Fibroblast of skin of right biceps (primary cell): ENCODE measurements at regions not wholly inside any gene's neighbourhood (a gene's known extent, or its start where the extent isn't known, plus 50 kb on each side); places are given as distances from the start of the nearest gene placed in this dataset.

ENCODE experiments used
- DNase-seq: peaks from one replicate; pipeline ENCODE4 v3.0.0-alpha.2; 2013

DNA sequence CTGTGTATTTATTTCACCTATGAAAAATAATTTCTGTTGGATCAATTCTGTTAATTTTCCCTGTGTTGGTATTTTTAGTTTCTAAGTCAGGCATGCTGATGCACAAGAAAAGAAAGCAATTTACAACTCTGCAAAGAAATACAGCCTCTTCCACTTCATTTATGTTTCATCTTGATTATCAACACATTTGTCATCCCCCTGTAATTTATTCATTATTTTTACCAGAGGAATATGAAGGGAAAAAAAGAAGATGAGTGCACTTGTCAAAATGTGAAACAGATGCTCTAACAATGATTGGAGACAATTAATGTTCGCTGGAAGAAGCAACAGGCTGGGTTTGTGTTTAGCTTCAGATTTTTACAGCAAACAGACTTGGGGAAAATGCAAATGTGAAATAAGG is 958.5 kb upstream of the SEL1L start:
- DNase-seq = no peak

- no peak for DNase-seq
Observed at GRCh38 chr14:82500222-82500621, 966.6 kb upstream of the SEL1L start.

- DNase-seq = no peak
Observed at GRCh38 chr14:82501554-82501953, 967.9 kb upstream of the SEL1L start.

- DNase-seq = no peak
Observed at GRCh38 chr14:82502043-82502442, 968.4 kb upstream of the SEL1L start.

- DNase-seq = no peak
Observed at GRCh38 chr14:82504894-82505293, 971.2 kb upstream of the SEL1L start.

DNA sequence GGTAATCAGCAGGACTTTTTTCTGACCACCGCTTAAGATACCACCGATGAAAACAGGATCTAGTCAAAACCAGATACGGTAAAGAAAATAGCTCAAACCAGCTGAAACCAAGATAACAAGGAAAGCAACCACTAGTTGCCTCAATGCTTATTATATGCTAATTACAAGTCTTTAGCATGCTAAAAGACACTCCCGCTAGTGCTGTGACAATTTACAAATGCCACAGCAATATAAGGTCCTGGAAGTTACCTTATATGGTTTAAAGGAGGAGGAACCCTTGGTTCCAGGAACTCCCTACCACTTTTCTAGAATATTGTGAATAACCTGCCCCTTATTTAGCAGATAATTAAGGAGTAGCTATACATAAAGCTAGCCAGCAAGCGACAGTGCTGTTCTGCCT is 976.4 kb upstream of the SEL1L start:
- DNase-seq = no peak

GRCh38 chr14:82511399-82511798 is 977.7 kb upstream of the SEL1L start:
- no peak for DNase-seq

GRCh38 chr14:82520765-82521164 is 987.1 kb upstream of the SEL1L start:
- no peak for DNase-seq

DNA sequence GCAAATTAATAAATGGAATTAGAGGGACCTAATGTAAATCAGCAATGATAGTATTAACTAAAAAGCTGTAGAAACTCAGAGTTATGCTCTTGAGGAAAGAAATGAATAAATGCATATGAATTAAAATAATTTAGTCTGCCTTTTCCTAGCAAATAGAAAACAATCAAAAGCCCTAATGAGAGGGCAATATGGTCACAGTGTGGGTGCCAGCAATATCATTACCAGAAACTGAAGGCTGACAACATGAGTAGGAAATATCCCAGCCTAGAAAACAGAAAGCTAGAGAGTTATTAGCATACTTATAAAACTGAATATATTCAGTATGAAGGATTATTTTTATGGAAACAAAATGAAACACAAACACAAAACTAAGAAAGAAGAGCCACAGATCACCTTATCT is 987.5 kb upstream of the SEL1L start:
- no peak for DNase-seq

DNA sequence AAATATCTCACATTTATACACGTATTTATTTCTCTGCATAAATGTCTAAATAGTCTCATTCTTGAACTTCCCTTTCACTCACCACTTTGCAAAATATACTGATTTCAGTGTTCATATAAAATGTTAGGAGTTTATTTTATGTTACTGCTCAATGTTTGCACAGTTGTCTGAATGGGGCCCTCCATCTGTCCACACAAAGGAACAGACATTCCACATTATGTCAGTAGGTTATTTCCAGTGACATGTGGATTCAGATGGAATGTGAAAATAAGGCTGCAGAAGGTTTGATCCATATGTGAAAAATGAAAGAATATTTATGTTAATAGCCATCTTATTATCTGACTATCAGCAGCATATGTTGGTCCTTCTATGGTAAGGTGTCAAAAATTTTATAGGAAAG is 994.4 kb upstream of the SEL1L start:
- no peak for DNase-seq

- no peak for DNase-seq
Observed at GRCh38 chr14:82533351-82533750, 999.7 kb upstream of the SEL1L start.

DNA sequence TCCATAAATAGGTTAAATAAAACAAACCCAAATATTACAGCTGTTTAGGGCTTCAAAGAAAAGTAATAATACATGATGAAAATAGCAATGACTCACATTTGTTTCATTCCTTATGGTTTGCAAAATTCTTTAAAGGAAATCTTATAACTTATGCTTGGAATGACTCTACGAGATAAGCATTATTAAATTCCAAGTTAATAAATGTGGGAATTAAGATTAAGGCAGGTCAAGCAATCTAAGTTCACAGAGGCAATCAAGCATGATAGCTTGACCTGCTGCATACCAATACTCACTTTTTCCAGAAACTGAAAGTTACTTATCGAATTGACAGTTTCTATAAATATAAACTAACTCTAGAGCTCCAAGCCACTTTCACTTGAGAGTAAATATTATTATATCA is 1002.9 kb upstream of the SEL1L start:
- no peak for DNase-seq

DNA sequence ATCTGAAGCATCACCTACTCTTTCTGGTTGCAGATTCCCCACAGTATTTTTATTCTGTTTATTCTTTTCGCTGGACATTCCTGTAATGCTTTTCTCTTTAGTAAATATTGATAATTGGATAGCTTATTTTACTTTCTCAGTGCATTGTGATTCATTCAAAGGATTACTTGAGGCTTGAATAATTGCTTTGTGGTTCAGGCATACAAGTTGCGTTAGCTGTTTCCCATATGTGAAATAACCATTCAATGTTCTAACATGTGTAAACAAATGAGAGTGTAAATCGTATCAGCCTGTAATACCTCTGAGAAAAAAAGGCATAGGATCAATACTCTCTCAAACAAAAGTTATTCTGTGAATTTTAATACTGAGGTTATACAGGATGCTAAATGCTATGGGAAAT is 1004.2 kb upstream of the SEL1L start:
- peak; percentile 11 for DNase-seq

GRCh38 chr14:82546401-82546800 is 1012.7 kb upstream of the SEL1L start:
- DNase-seq = no peak

GRCh38 chr14:82549306-82549990 is 1015.8 kb upstream of the SEL1L start:
- no peak for DNase-seq

- no peak for DNase-seq
Observed at GRCh38 chr14:82562881-82563280, 1029.2 kb upstream of the SEL1L start.

DNA sequence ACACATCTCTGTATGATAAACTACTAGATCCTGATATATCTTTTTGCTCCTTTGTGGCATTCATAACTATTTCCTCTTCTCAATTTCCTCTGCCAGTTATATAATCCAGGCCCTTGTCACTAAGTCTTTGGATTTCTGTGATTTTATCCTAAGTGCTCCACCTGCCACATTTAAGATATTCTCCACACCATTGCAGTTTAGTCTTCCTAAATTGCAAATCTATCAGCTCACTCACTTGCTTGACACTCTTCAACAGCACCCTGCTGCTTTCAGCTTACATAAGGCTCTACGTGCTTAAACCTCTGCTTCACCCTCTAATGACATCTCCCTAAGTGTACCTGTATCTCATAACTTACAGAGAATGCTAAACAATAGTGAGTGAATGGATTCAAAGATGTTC is 1032.2 kb upstream of the SEL1L start:
- no peak for DNase-seq

- DNase-seq = no peak
Observed at GRCh38 chr14:82587226-82587625, 1053.6 kb upstream of the SEL1L start.

DNA sequence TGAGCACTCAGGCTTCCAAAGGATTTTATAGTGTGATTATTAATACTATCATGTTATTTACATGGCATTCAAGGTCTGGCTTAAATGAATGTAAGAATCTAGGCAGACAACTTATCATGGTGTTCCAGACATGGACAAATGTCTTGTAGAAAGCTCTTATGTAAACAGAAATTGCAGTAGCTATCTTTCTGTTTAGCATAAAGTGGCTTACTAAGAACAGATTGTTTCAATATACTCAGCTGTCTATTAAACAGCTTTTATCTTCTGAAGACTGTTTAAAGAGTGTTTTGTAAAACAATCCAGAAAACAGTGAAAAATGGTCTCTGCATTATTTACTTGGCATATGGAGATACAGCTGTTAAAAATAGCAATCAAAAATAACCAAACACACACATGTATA is 1061.8 kb upstream of the SEL1L start:
- no peak for DNase-seq

- DNase-seq = no peak
Observed at GRCh38 chr14:82602794-82603193, 1069.1 kb upstream of the SEL1L start.

DNA sequence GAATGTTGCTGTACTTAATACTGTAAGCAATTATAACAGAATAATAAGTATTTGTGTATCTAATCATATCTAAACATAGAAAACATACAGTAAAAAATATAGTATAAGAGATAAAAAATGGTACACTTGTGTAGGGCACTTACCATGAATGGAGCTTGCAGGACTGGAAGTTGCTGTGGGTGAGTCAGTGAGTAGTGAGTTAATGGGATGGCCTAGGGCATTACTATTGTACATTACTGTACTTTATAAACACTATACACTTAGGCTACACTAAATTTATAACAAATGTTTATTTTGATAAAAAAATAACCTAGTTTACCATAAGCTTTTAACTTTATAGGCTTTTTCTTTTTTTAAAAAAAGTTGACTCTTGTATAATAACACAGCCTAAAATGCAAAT is 1071.2 kb upstream of the SEL1L start:
- no peak for DNase-seq

- DNase-seq = no peak
Observed at GRCh38 chr14:82621881-82622450, 1088.3 kb upstream of the SEL1L start.

GRCh38 chr14:82626156-82627066 is 1092.8 kb upstream of the SEL1L start:
- no peak for DNase-seq

GRCh38 chr14:82635915-82636314 is 1102.3 kb upstream of the SEL1L start:
- DNase-seq = no peak
